Renal cortex interstitium (tissue), 11 donors: ENCODE measurements at regions not wholly inside any gene's neighbourhood (a gene's known extent, or its start where the extent isn't known, plus 50 kb on each side); places are given as distances from the start of the nearest gene placed in this dataset.

Experiments
- DNase-seq, 11 donors: peaks; one replicate each; pipeline ENCODE4 v3.0.0-alpha.2; 2013; ENCODE audit warnings: low read depth in 9 of 11, low spot score in 4 of 11; ENCODE audit errors: extremely low read depth in 1 of 11

DNA sequence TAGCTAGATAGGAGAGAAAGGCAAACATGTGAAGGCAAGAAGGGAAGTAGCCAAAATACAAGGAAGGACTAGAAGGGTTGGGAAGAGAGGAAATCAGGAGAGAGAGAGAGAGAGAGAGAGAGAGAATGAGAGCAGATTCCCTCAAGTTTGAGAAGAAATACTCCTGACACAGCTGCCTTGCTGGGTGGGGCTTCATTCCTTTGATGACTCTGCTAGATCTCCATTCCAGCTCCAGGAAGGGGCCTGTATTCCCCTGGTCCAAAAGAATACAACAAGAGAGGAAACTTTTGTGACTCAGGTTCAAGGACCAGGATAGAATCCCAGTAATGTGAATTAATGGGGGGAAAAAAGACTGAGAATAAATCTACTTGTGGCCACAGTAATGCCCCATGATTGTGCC, 62.9 kb upstream of the SPON1 start:
- DNase-seq: no peak

DNA sequence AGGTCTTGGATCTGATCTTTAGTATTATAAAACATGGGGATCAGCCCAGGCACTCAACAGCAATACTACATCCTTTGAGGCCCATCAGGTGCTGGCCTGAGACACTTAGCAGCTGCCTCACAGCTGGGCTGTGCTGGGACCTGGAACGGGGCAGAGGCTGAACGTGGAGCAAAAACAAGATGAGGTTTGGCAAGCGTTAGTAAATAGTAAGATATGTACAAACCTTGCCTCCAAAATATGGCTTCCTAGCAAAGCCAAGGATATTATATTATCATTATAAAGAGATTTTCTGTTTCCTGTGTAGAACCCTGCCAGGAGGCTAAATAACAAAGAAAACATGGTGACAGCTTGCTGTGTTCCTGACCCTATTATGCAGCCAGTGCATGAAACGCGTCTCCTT, 60.0 kb upstream of the SPON1 start:
- no peak for DNase-seq

DNA sequence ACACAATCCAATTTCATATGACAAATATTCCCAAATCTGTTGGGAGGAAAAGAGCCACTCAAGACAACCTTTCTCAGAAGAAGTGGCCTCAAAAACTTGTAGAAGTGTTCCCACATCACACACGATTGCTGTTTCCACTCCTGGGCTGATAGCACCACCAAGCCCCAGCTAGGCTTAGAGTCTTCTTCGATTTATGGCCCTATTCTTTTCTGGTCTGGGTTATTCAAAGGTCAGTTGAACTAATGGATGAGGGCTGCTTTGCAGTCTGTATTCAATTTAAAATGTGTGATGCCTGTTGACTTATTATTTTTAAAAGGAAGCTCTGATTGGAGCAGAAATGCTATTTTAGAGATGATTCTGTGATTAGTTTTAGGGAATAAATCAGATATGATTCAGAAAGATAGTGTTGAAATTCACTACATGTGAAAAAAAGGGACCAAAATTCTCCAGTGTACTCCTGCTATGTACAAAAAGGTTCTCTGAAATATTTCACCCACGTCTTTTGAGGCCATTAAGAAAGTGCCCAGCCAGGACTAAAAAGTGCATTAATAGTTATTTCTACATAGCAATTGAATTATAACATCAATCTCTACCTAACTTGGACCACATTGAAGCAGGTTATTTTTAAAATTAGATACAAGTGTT, 57.3 kb upstream of the SPON1 start:
- DNase-seq: no peak

DNA sequence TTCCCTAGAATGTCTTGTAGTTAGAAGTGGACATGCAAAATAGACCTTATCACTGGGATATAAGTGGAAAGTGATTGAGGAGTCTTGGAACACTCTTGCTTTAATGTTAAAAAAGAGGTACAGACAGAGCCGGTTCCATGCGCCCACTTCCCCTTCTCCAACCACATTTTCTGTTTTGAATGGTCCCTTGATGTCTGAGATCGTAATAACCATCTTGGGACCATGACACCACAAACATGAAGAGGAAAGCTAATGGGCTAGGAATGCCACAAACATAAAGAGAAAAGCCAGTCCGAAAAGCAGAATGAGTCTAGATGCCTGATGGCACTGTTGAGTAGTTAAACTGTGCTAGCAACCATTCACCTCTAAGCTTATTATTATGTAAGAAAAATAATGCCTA, 54.8 kb upstream of the SPON1 start:
- no peak for DNase-seq

DNA sequence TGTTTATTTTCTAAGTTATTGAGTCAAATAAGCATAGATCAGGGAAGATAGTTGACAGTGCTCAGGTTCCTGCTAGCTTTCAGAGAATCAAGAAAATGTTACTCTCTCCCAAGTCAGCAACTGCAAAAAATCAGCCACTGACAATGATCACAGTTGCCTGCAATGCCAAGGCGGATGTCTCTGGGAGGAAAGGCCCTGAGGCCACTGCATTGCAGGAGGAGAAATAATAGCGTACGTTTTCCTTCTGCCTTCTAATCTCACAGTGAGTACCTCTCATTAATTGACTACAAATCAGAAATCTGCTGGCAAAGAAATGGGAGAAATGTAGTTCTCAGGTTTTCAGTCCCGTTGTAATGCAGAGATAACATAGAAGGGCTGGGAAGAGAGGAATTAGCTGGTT, 54.0 kb upstream of the SPON1 start:
- DNase-seq: no peak
